Liver (tissue), 8 donors: ENCODE measurements at regions not wholly inside any gene's neighbourhood (a gene's known extent, or its start where the extent isn't known, plus 50 kb on each side); places are given as distances from the start of the nearest gene placed in this dataset.

Experiments
- DNase-seq: peaks from one replicate; pipeline ENCODE4 v3.0.0-alpha.2; 2017; ENCODE audit warnings: low spot score
- H3K27ac ChIP-seq, 2 donors: one replicate each; pipeline ENCODE4 v1.7.0; 2013; ENCODE audit warnings: inconsistent platforms in 2 of 2, low read length in 2 of 2, control low read depth in 1 of 2, low read depth in 1 of 2, mild to moderate bottlenecking in 1 of 2
- H3K27me3 ChIP-seq, 4 donors: one replicate each; pipeline versions ENCODE4 v1.6.1 to v1.7.0; 2013; ENCODE audit warnings: low read length in 3 of 4, inconsistent platforms in 1 of 4, mild to moderate bottlenecking in 1 of 4, moderate library complexity in 1 of 4; ENCODE audit not compliant: control insufficient read depth in 4 of 4, insufficient read depth in 4 of 4
- H3K36me3 ChIP-seq, 4 donors: one replicate each; pipeline versions ENCODE4 v1.6.1 to v1.7.0; 2013; ENCODE audit warnings: low read length in 3 of 4, mild to moderate bottlenecking in 3 of 4, low read depth in 1 of 4, moderate library complexity in 1 of 4; ENCODE audit not compliant: control insufficient read depth in 4 of 4, insufficient read depth in 3 of 4
- H3K4me1 ChIP-seq, 4 donors: one replicate each; pipeline versions ENCODE4 v1.6.1 to v1.7.0; 2013; ENCODE audit warnings: low read length in 3 of 4, mild to moderate bottlenecking in 3 of 4, moderate library complexity in 1 of 4; ENCODE audit not compliant: control insufficient read depth in 4 of 4, insufficient read depth in 4 of 4
- H3K4me3 ChIP-seq, 3 donors: one replicate each; pipeline versions ENCODE4 v1.6.1 to v1.7.0; 2013; ENCODE audit warnings: low read length in 3 of 3, control low read depth in 1 of 3, low read depth in 1 of 3, mild to moderate bottlenecking in 1 of 3
- H3K9ac ChIP-seq, 2 donors: one replicate each; pipeline ENCODE4 v1.7.0; 2013; ENCODE audit warnings: low read length in 2 of 2, mild to moderate bottlenecking in 2 of 2, moderate library complexity in 2 of 2, control low read depth in 1 of 2, low read depth in 1 of 2
- H3K9me3 ChIP-seq, 4 donors: one replicate each; pipeline versions ENCODE4 v1.6.1 to v1.7.0; 2013; ENCODE audit warnings: low read length in 3 of 4; ENCODE audit not compliant: control insufficient read depth in 4 of 4
- EGR1 ChIP-seq, 2 donors: IDR thresholded peaks; 2 replicates each; pipeline ENCODE4 v1.6.1; 2016 to 2018; ENCODE audit warnings: antibody characterized with exemption in 2 of 2, low read depth in 2 of 2
- FOXA1 ChIP-seq: IDR thresholded peaks from 2 replicates; pipeline ENCODE4 v1.6.1; 2016; ENCODE audit warnings: antibody characterized with exemption
- FOXA2 ChIP-seq: IDR thresholded peaks from 2 replicates; pipeline ENCODE4 v1.6.1; 2016; ENCODE audit warnings: antibody characterized with exemption
- GABPA ChIP-seq, 2 donors: IDR thresholded peaks in 1 of 2; conservative IDR thresholded peaks in 1 of 2; 2 replicates each; pipeline ENCODE4 v1.6.1; 2016; ENCODE audit warnings: antibody characterized with exemption in 2 of 2, mild to moderate bottlenecking in 1 of 2, moderate library complexity in 1 of 2
- HNF4A ChIP-seq, 2 donors: conservative IDR thresholded peaks; 2 replicates each; pipeline ENCODE4 v1.6.1; 2016; ENCODE audit warnings: antibody characterized with exemption in 2 of 2, mild to moderate bottlenecking in 2 of 2
- HNF4G ChIP-seq: IDR thresholded peaks from 2 replicates; pipeline ENCODE4 v1.6.1; 2016; ENCODE audit warnings: antibody characterized with exemption
- JUND ChIP-seq, 2 donors: IDR thresholded peaks; 2 replicates each; pipeline ENCODE4 v1.6.1; 2016; ENCODE audit warnings: antibody characterized with exemption in 2 of 2
- NR2F2 ChIP-seq: IDR thresholded peaks from 2 replicates; pipeline ENCODE4 v1.6.1; 2016; ENCODE audit warnings: antibody characterized with exemption
- RAD21 ChIP-seq, 2 donors: IDR thresholded peaks; 2 replicates each; pipeline ENCODE4 v1.6.1; 2016; ENCODE audit warnings: antibody characterized with exemption in 2 of 2, mild to moderate bottlenecking in 2 of 2
- RXRA ChIP-seq, 2 donors: IDR thresholded peaks; 2 replicates each; pipeline ENCODE4 v1.6.1; 2017 to 2018; ENCODE audit warnings: antibody characterized with exemption in 2 of 2, mild to moderate bottlenecking in 1 of 2
- TAF1 ChIP-seq: conservative IDR thresholded peaks from 2 replicates; pipeline ENCODE4 v1.6.1; 2016; ENCODE audit warnings: antibody characterized with exemption, mild to moderate bottlenecking
- YY1 ChIP-seq: IDR thresholded peaks from 2 replicates; pipeline ENCODE4 v1.6.1; 2016; ENCODE audit warnings: antibody characterized with exemption, mild to moderate bottlenecking
- WGBS: extraction: QIAGEN DNeasy Blood & Tissue Kit; methylation state at CpG from one replicate; pipeline ENCODE4 v1.1.7; 2013; 5-methylcytosine and 5-hydroxymethylcytosine counted together
- TF ChIP-seq, protein P1 (sequence below): IDR thresholded peaks from 2 replicates; pipeline ENCODE4 v1.6.1; 2016; ENCODE audit warnings: antibody characterized with exemption
- TF ChIP-seq, protein P2 (sequence below): fragments of 150-350 bp; IDR thresholded peaks from 2 replicates; pipeline ENCODE4 v1.5.1; 2017; ENCODE audit warnings: improper control_type of control experiment, low read depth, low read length; ENCODE audit not compliant: missing input control
- TF ChIP-seq, protein P3 (sequence below): IDR thresholded peaks from 2 replicates; pipeline ENCODE4 v1.6.1; 2016; ENCODE audit warnings: antibody characterized with exemption
- TF ChIP-seq, protein P4 (sequence below): IDR thresholded peaks from 2 replicates; pipeline ENCODE4 v1.6.1; 2016; ENCODE audit warnings: antibody characterized with exemption, mild to moderate bottlenecking
- TF ChIP-seq, protein P5 (sequence below): IDR thresholded peaks from 2 replicates; pipeline ENCODE4 v1.6.1; 2016; ENCODE audit warnings: antibody characterized with exemption
- donor health status: healthy.
- donor health status: healthy.
- donor health status: healthy.
- donor health status: healthy.
- donor health status: healthy.

DNA sequence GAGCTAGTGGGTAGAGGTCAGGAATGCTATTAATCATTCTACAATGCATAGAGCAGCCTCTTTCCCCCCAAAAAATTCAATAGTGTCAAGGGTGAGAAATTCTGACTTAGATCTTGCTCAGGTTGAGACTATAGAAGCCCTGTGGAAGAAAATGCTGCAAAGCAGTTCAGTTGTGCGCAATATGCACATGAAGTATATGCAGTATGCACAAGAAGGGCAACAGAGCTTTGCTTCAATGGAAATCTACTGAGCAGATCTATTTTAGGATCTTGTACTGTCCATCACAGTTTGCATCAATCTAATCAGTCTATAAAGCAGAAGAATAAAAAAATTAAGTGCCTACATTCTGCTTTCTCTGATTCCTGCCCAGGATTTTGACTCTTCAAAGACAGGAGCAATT lies 225.8 kb upstream of the STEAP1 start:
- Histone ChIP-seq H3K9me3 (no peaks in the 10 kb centered on the region), H3K9ac (no peak overlapping the region), H3K36me3 (no peaks in the 10 kb centered on the region), H3K4me3 (no peak overlapping the region), H3K4me1 (no peaks in the 10 kb centered on the region), H3K27me3 (no peaks in the 10 kb centered on the region), H3K27ac (no peak overlapping the region)
- DNase-seq, result no peak
- no peak for TF ChIP-seq HNF4G
- TF ChIP-seq NR2F2, result no peak
- TF ChIP-seq, protein P1, sequence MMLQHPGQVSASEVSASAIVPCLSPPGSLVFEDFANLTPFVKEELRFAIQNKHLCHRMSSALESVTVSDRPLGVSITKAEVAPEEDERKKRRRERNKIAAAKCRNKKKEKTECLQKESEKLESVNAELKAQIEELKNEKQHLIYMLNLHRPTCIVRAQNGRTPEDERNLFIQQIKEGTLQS, result no peak
- no peak for TF ChIP-seq EGR1 (IDR thresholded peaks at IDR 0.05; ENCODE audit: low read depth in 2 of 2)
- TF ChIP-seq, protein P2, sequence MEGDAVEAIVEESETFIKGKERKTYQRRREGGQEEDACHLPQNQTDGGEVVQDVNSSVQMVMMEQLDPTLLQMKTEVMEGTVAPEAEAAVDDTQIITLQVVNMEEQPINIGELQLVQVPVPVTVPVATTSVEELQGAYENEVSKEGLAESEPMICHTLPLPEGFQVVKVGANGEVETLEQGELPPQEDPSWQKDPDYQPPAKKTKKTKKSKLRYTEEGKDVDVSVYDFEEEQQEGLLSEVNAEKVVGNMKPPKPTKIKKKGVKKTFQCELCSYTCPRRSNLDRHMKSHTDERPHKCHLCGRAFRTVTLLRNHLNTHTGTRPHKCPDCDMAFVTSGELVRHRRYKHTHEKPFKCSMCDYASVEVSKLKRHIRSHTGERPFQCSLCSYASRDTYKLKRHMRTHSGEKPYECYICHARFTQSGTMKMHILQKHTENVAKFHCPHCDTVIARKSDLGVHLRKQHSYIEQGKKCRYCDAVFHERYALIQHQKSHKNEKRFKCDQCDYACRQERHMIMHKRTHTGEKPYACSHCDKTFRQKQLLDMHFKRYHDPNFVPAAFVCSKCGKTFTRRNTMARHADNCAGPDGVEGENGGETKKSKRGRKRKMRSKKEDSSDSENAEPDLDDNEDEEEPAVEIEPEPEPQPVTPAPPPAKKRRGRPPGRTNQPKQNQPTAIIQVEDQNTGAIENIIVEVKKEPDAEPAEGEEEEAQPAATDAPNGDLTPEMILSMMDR, result no peak
- no peak for TF ChIP-seq RAD21 (IDR thresholded peaks at IDR 0.05)
- TF ChIP-seq JUND (IDR thresholded peaks at IDR 0.05), result no peak
- TF ChIP-seq, protein P3, sequence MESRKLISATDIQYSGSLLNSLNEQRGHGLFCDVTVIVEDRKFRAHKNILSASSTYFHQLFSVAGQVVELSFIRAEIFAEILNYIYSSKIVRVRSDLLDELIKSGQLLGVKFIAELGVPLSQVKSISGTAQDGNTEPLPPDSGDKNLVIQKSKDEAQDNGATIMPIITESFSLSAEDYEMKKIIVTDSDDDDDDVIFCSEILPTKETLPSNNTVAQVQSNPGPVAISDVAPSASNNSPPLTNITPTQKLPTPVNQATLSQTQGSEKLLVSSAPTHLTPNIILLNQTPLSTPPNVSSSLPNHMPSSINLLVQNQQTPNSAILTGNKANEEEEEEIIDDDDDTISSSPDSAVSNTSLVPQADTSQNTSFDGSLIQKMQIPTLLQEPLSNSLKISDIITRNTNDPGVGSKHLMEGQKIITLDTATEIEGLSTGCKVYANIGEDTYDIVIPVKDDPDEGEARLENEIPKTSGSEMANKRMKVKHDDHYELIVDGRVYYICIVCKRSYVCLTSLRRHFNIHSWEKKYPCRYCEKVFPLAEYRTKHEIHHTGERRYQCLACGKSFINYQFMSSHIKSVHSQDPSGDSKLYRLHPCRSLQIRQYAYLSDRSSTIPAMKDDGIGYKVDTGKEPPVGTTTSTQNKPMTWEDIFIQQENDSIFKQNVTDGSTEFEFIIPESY, result no peak
- TF ChIP-seq RXRA (IDR thresholded peaks at IDR 0.05), result no peak
- TF ChIP-seq HNF4A (conservative IDR thresholded peaks at IDR 0.05), result no peak
- TF ChIP-seq FOXA1, result no peak
- TF ChIP-seq, protein P4, sequence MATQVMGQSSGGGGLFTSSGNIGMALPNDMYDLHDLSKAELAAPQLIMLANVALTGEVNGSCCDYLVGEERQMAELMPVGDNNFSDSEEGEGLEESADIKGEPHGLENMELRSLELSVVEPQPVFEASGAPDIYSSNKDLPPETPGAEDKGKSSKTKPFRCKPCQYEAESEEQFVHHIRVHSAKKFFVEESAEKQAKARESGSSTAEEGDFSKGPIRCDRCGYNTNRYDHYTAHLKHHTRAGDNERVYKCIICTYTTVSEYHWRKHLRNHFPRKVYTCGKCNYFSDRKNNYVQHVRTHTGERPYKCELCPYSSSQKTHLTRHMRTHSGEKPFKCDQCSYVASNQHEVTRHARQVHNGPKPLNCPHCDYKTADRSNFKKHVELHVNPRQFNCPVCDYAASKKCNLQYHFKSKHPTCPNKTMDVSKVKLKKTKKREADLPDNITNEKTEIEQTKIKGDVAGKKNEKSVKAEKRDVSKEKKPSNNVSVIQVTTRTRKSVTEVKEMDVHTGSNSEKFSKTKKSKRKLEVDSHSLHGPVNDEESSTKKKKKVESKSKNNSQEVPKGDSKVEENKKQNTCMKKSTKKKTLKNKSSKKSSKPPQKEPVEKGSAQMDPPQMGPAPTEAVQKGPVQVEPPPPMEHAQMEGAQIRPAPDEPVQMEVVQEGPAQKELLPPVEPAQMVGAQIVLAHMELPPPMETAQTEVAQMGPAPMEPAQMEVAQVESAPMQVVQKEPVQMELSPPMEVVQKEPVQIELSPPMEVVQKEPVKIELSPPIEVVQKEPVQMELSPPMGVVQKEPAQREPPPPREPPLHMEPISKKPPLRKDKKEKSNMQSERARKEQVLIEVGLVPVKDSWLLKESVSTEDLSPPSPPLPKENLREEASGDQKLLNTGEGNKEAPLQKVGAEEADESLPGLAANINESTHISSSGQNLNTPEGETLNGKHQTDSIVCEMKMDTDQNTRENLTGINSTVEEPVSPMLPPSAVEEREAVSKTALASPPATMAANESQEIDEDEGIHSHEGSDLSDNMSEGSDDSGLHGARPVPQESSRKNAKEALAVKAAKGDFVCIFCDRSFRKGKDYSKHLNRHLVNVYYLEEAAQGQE, result no peak
- TF ChIP-seq, protein P5, sequence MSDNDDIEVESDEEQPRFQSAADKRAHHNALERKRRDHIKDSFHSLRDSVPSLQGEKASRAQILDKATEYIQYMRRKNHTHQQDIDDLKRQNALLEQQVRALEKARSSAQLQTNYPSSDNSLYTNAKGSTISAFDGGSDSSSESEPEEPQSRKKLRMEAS, result no peak
- TF ChIP-seq GABPA (IDR thresholded peaks at IDR 0.05 in 1 of 2, conservative IDR thresholded peaks at IDR 0.05 in 1 of 2), result no peak
- no peak for TF ChIP-seq YY1
- no peak for TF ChIP-seq FOXA2
- TF ChIP-seq TAF1, result no peak
- WGBS, result 93% methylated on average over 1 of the region's 1 CpG

DNA sequence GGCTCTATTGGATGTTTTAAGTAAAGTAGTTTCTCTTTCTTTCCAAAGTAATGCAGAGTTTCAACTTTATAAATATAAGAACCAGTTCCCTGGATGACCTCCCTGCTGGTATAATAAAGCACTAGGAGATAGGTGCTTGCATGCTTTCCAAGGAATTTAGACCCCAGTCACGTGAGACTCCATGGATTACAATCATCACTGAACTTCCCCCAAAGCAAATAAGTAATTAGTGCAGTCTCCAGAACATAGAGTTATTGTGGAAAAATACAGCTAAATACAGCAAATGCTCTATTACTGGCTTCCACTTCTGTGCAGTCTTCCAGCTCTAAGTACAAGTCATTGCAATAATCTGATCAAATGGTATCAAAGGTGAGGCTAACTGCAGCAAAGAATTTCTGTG lies 220.2 kb upstream of the STEAP1 start:
- H3K27ac ChIP-seq, result no peak overlapping the region
- TF ChIP-seq HNF4G (no peak), NR2F2 (no peak), FOXA1 (no peak), EGR1 (IDR thresholded peaks at IDR 0.05; ENCODE audit: low read depth in 2 of 2) (no peak), RXRA (IDR thresholded peaks at IDR 0.05) (no peak)
- TF ChIP-seq, protein P5, result no peak
- TF ChIP-seq, protein P2, result no peak
- TF ChIP-seq, protein P4, result no peak
- no peak overlapping the region for H3K9ac ChIP-seq
- WGBS, result 32% methylated on average over 1 of the region's 1 CpG
- no peaks in the 10 kb centered on the region for H3K9me3 ChIP-seq
- no peaks in the 10 kb centered on the region for H3K27me3 ChIP-seq
- no peaks in the 10 kb centered on the region for H3K36me3 ChIP-seq
- no peak for DNase-seq
- no peaks in the 10 kb centered on the region for H3K4me1 ChIP-seq
- no peak overlapping the region for H3K4me3 ChIP-seq
